ENCODE measurements at regions not wholly inside any gene's neighbourhood (a gene's known extent, or its start where the extent isn't known, plus 50 kb on each side); places are given as distances from the start of the nearest gene placed in this dataset.

GRCh38 chr5:118531276-118531675, 457.1 kb downstream of the DTWD2 start:
- Mint-ChIP-seq H3K4me3 (no peak overlapping the region), H3K4me1 (peaks cover 14 to 15% of the 10 kb centered on the region in 2 experiments), H3K36me3 (ENCODE audit: insufficient read depth in 1 of 3, low read depth in 3 of 3) (no peaks in the 10 kb centered on the region; a peak in 1 of 7 replicates), H3K9me3 (no peaks in the 10 kb centered on the region; a peak in 1 of 5 replicates), H3K27ac (no peak overlapping the region; a peak in 1 of 7 replicates), H3K27me3 (ENCODE audit: low read depth) (no peaks in the 10 kb centered on the region; the same call in 1 of the 2 replicates)
- no CpG with 5 or more reads among the region's 1 CpG for WGBS (ENCODE audit: extremely low coverage, insufficient read length, low lambda C conversion rate)
- no peak overlapping the region for H3K23ac ChIP-seq (ENCODE audit: insufficient read length, low read depth, low read length)
- no peak overlapping the region for H4K8ac ChIP-seq (replicated peaks; ENCODE audit: insufficient read length, low read depth, low read length)
- H4K91ac ChIP-seq (ENCODE audit: insufficient read length, low read depth, low read length): no peak overlapping the region
- no peak overlapping the region for H2AK5ac ChIP-seq (ENCODE audit: insufficient read length, low read length)
- no peaks in the 10 kb centered on the region for H4K20me1 ChIP-seq (ENCODE audit: control insufficient read depth, insufficient read depth, insufficient read length)
- DNase-seq: no peak
- TF ChIP-seq, protein P1, sequence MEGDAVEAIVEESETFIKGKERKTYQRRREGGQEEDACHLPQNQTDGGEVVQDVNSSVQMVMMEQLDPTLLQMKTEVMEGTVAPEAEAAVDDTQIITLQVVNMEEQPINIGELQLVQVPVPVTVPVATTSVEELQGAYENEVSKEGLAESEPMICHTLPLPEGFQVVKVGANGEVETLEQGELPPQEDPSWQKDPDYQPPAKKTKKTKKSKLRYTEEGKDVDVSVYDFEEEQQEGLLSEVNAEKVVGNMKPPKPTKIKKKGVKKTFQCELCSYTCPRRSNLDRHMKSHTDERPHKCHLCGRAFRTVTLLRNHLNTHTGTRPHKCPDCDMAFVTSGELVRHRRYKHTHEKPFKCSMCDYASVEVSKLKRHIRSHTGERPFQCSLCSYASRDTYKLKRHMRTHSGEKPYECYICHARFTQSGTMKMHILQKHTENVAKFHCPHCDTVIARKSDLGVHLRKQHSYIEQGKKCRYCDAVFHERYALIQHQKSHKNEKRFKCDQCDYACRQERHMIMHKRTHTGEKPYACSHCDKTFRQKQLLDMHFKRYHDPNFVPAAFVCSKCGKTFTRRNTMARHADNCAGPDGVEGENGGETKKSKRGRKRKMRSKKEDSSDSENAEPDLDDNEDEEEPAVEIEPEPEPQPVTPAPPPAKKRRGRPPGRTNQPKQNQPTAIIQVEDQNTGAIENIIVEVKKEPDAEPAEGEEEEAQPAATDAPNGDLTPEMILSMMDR (conservative IDR thresholded peaks at IDR 0.05): no peak
- no peaks in the 10 kb centered on the region for H3K23me2 ChIP-seq (ENCODE audit: insufficient read length, low read depth, low read length, poor library complexity, severe bottlenecking)
- H3K4ac ChIP-seq (ENCODE audit: low read depth, low read length): no peak overlapping the region
- no peak overlapping the region for H2BK12ac ChIP-seq (ENCODE audit: insufficient read length, low read depth, low read length)
- no peak overlapping the region for H2BK120ac ChIP-seq (ENCODE audit: low read depth, low read length, poor library complexity, severe bottlenecking)
- H3K79me1 ChIP-seq (ENCODE audit: insufficient read depth, low read depth, low read length, poor library complexity, severe bottlenecking): no peaks in the 10 kb centered on the region
- no peak overlapping the region for H3K56ac ChIP-seq (ENCODE audit: insufficient read length, low read depth, low read length)
- H2BK5ac ChIP-seq (ENCODE audit: insufficient read length, low read length): no peak overlapping the region
- H2BK20ac ChIP-seq (ENCODE audit: low read depth, low read length, poor library complexity, severe bottlenecking): no peak overlapping the region
- no peaks in the 10 kb centered on the region for H3K9me3 ChIP-seq (ENCODE audit: control insufficient read depth, low read depth, low read length)
- H3K79me2 ChIP-seq (ENCODE audit: insufficient read depth, low read length): no peaks in the 10 kb centered on the region
- H3K9ac ChIP-seq (ENCODE audit: extremely low read depth, insufficient read length, low read length): no peak overlapping the region
- H3K18ac ChIP-seq (ENCODE audit: insufficient read length, low read depth, low read length): no peak overlapping the region
- no peak overlapping the region for H3K27ac ChIP-seq (ENCODE audit: insufficient read length, low read depth, low read length)
- H3K27me3 ChIP-seq (ENCODE audit: insufficient read depth, low read length): no peaks in the 10 kb centered on the region
- H2AFZ ChIP-seq (ENCODE audit: low read length): no peak overlapping the region
- no peak overlapping the region for H3T11ph ChIP-seq (ENCODE audit: low read length)
- no peaks in the 10 kb centered on the region for H3K4me1 ChIP-seq (ENCODE audit: insufficient read depth, low read length)
- H3K4me2 ChIP-seq (ENCODE audit: insufficient read depth, insufficient read length, low read length): no peak overlapping the region
- no peak overlapping the region for H3K14ac ChIP-seq (ENCODE audit: insufficient read depth, low read length)
- H2BK15ac ChIP-seq (ENCODE audit: low read depth, low read length): no peak overlapping the region
- no peak overlapping the region for H4K5ac ChIP-seq (ENCODE audit: insufficient read length, low read depth, low read length)
